ENCODE measurements at regions not wholly inside any gene's neighbourhood (a gene's known extent, or its start where the extent isn't known, plus 50 kb on each side); places are given as distances from the start of the nearest gene placed in this dataset.

- Histone ChIP-seq H3K79me2 (ENCODE audit: control insufficient read depth, insufficient read depth, low read length) (no peaks in the 10 kb centered on the region), H4K20me1 (ENCODE audit: control insufficient read depth, extremely low read depth, insufficient read depth, low read length) (no peaks in the 10 kb centered on the region), H3K27ac (ENCODE audit: control insufficient read depth, insufficient read depth, low read length) (no peak overlapping the region), H3K4me1 (ENCODE audit: control insufficient read depth, extremely low read depth, insufficient read depth, low read length) (no peaks in the 10 kb centered on the region), H3K9me1 (ENCODE audit: control insufficient read depth, extremely low read depth, insufficient read depth, low read length) (no peaks in the 10 kb centered on the region), H3K36me3 (ENCODE audit: control insufficient read depth in 2 of 2, extremely low read depth in 1 of 2, insufficient read depth in 2 of 2, low read length in 2 of 2) (no peaks in the 10 kb centered on the region), H3K9ac (ENCODE audit: control insufficient read depth, extremely low read depth, insufficient read depth, low read length) (no peak overlapping the region), H3K4me3 (ENCODE audit: control insufficient read depth in 2 of 3, extremely low read depth in 1 of 3, insufficient read depth in 2 of 3, low read depth in 1 of 3, low read length in 3 of 3) (no peak overlapping the region), H2AFZ (ENCODE audit: control insufficient read depth, low read length) (no peak overlapping the region), H3K4me2 (ENCODE audit: control insufficient read depth, extremely low read depth, insufficient read depth, low read depth, low read length) (no peak overlapping the region), H3K9me3 (ENCODE audit: control insufficient read depth, low read depth, low read length) (no peaks in the 10 kb centered on the region), H3K27me3 (ENCODE audit: control insufficient read depth, extremely low read depth, insufficient read depth, low read length) (peaks cover 16% of the 10 kb centered on the region)
- FAIRE-seq, result no peak
- DNase-seq (ENCODE audit: low read depth, low spot score), result no peak
- TF ChIP-seq EZH2 (IDR thresholded peaks at IDR 0.05; ENCODE audit: low read length) (no peak), CTCF (optimal IDR thresholded peaks at IDR 0.05 in 1 of 3, IDR thresholded peaks at IDR 0.05 in 1 of 3, conservative IDR thresholded peaks at IDR 0.05 in 1 of 3; ENCODE audit: extremely low read depth in 1 of 3, insufficient read depth in 2 of 3, low read length in 3 of 3) (no peak)
- dilution Hi-C loops (cut with MboI; ENCODE audit: extremely low pct_ligation_motif_present, low sequenced_read_pairs), result no loop called here
These were observed 234.3 kb downstream of the TLE3 start for GRCh38 chr15:69863446-69863845.

GRCh38 chr15:69865369-69865768 lies 232.3 kb downstream of the TLE3 start:
- H3K9me1 ChIP-seq (ENCODE audit: control insufficient read depth, extremely low read depth, insufficient read depth, low read length), result no peaks in the 10 kb centered on the region
- DNase-seq (ENCODE audit: low read depth, low spot score), result no peak
- H3K4me1 ChIP-seq (ENCODE audit: control insufficient read depth, extremely low read depth, insufficient read depth, low read length), result no peaks in the 10 kb centered on the region
- H3K4me2 ChIP-seq (ENCODE audit: control insufficient read depth, extremely low read depth, insufficient read depth, low read depth, low read length), result no peak overlapping the region
- no peak overlapping the region for H3K4me3 ChIP-seq (ENCODE audit: control insufficient read depth in 2 of 3, extremely low read depth in 1 of 3, insufficient read depth in 2 of 3, low read depth in 1 of 3, low read length in 3 of 3)
- H4K20me1 ChIP-seq (ENCODE audit: control insufficient read depth, extremely low read depth, insufficient read depth, low read length), result no peaks in the 10 kb centered on the region
- no peak overlapping the region for H2AFZ ChIP-seq (ENCODE audit: control insufficient read depth, low read length)
- no peaks in the 10 kb centered on the region for H3K9me3 ChIP-seq (ENCODE audit: control insufficient read depth, low read depth, low read length)
- TF ChIP-seq EZH2 (IDR thresholded peaks at IDR 0.05; ENCODE audit: low read length) (no peak), CTCF (optimal IDR thresholded peaks at IDR 0.05 in 1 of 3, IDR thresholded peaks at IDR 0.05 in 1 of 3, conservative IDR thresholded peaks at IDR 0.05 in 1 of 3; ENCODE audit: extremely low read depth in 1 of 3, insufficient read depth in 2 of 3, low read length in 3 of 3) (no peak)
- FAIRE-seq, result no peak
- H3K27ac ChIP-seq (ENCODE audit: control insufficient read depth, insufficient read depth, low read length), result no peak overlapping the region
- H3K79me2 ChIP-seq (ENCODE audit: control insufficient read depth, insufficient read depth, low read length), result no peaks in the 10 kb centered on the region
- dilution Hi-C loops (cut with MboI; ENCODE audit: extremely low pct_ligation_motif_present, low sequenced_read_pairs), result no loop called here
- H3K36me3 ChIP-seq (ENCODE audit: control insufficient read depth in 2 of 2, extremely low read depth in 1 of 2, insufficient read depth in 2 of 2, low read length in 2 of 2), result no peaks in the 10 kb centered on the region
- peaks cover 18% of the 10 kb centered on the region for H3K27me3 ChIP-seq (ENCODE audit: control insufficient read depth, extremely low read depth, insufficient read depth, low read length)
- H3K9ac ChIP-seq (ENCODE audit: control insufficient read depth, extremely low read depth, insufficient read depth, low read length), result no peak overlapping the region

Data from keratinocyte (primary cell).